Common myeloid progenitor, CD34-positive (primary cell): ENCODE measurements at regions not wholly inside any gene's neighbourhood (a gene's known extent, or its start where the extent isn't known, plus 50 kb on each side); places are given as distances from the start of the nearest gene placed in this dataset.
A peak's percentile ranks its signal among the peaks of the same experiment; 100 is the strongest.
"Not testable (repeated sequence)": the region's sequence is repeated elsewhere in the genome, so short reads cannot be mapped to it uniquely, and the experiment has no call there.

ENCODE experiments used
- CTCF ChIA-PET: fragments of 350-600 bp; sonication (Branson Sonifier 250); formaldehyde crosslinking; loops from one replicate; lab custom pipeline; 2021; ENCODE audit warnings: antibody characterized with exemption; lab: Charles Lee
- POLR2A ChIA-PET: fragments of 350-600 bp; sonication (Branson Sonifier 250); formaldehyde crosslinking; loops from one replicate; lab custom pipeline; 2021; ENCODE audit warnings: antibody characterized with exemption; lab: Charles Lee
- DNase-seq, 3 donors: peaks; one replicate each; pipeline versions ENCODE4 v3.0.0 to v3.0.0-alpha.2; 2013
- H3K27ac ChIP-seq, 2 experiments: 1 replicate in 1 of 2; 2 replicates in 1 of 2; pipeline ENCODE4 v1.7.0; 2013; ENCODE audit warnings: inconsistent platforms in 2 of 2, low read length in 2 of 2, mild to moderate bottlenecking in 2 of 2, low read depth in 1 of 2, moderate library complexity in 1 of 2; ENCODE audit not compliant: severe bottlenecking in 2 of 2, insufficient read depth in 1 of 2, poor library complexity in 1 of 2
- H3K27me3 ChIP-seq, 5 experiments: replicated peaks in 2 of 5; 1 replicate in 3 of 5; 2 replicates in 2 of 5; pipeline versions ENCODE4 v1.6.1 to v1.7.0; 2013; ENCODE audit warnings: low read length in 4 of 5, mild to moderate bottlenecking in 2 of 5, moderate library complexity in 2 of 5, inconsistent platforms in 1 of 5; ENCODE audit not compliant: insufficient read depth in 5 of 5, control insufficient read depth in 4 of 5
- H3K36me3 ChIP-seq, 4 experiments: 1 replicate in 2 of 4; 2 replicates in 2 of 4; pipeline versions ENCODE4 v1.6.1 to v1.7.0; 2013; ENCODE audit warnings: low read length in 3 of 4, control low read depth in 1 of 4, mild to moderate bottlenecking in 1 of 4; ENCODE audit not compliant: control insufficient read depth in 4 of 4, insufficient read depth in 4 of 4
- H3K4me1 ChIP-seq, 4 experiments: 1 replicate in 3 of 4; 2 replicates in 1 of 4; pipeline versions ENCODE4 v1.6.1 to v1.7.1; 2013; ENCODE audit warnings: low read length in 3 of 4, mild to moderate bottlenecking in 3 of 4, control low read depth in 1 of 4, inconsistent platforms in 1 of 4, moderate library complexity in 1 of 4; ENCODE audit not compliant: control insufficient read depth in 4 of 4, insufficient read depth in 4 of 4; ENCODE audit errors: control extremely low read depth in 1 of 4
- H3K4me3 ChIP-seq, 7 experiments: 1 replicate in 4 of 7; 2 replicates in 3 of 7; pipeline versions ENCODE4 v1.5.1 to v1.7.0; 2013; ENCODE audit warnings: mild to moderate bottlenecking in 7 of 7, low read length in 6 of 7, moderate library complexity in 6 of 7, inconsistent platforms in 2 of 7, low read depth in 2 of 7, control low read depth in 1 of 7; ENCODE audit not compliant: insufficient read depth in 4 of 7, control insufficient read depth in 1 of 7; ENCODE audit errors: extremely low read depth in 1 of 7
- H3K9me3 ChIP-seq, 5 experiments: 1 replicate in 4 of 5; 2 replicates in 1 of 5; pipeline versions ENCODE4 v1.6.1 to v1.7.1; 2013; ENCODE audit warnings: low read length in 4 of 5, mild to moderate bottlenecking in 2 of 5, inconsistent platforms in 1 of 5, low read depth in 1 of 5, moderate library complexity in 1 of 5; ENCODE audit not compliant: control insufficient read depth in 4 of 5, insufficient read depth in 2 of 5; ENCODE audit errors: control extremely low read depth in 1 of 5
- WGBS: methylation state at CpG from one replicate; pipeline ENCODE4 v1.1.5; 2013; ENCODE audit not compliant: insufficient coverage; 5-methylcytosine and 5-hydroxymethylcytosine counted together

DNA sequence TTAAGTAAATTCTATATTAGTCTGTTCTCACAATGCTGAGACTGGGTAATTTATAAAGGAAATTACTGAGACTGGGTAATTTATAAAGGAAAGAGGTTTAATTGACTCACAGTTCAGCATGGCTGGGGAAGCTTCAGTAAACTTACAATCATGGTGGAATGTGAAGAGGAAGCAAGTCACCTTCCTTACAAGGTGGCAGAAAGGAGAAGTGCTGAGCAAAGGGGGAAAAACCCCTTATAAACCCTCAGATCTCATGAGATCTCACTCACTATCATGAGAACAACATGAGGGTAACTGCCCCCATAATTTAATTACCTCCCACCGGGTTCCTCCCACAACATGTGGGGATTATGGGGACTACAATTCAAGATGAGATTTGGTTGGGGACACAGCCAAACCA lies 422.4 kb downstream of the TNS1 start:
- POLR2A ChIA-PET = not testable (repeated sequence)

DNA sequence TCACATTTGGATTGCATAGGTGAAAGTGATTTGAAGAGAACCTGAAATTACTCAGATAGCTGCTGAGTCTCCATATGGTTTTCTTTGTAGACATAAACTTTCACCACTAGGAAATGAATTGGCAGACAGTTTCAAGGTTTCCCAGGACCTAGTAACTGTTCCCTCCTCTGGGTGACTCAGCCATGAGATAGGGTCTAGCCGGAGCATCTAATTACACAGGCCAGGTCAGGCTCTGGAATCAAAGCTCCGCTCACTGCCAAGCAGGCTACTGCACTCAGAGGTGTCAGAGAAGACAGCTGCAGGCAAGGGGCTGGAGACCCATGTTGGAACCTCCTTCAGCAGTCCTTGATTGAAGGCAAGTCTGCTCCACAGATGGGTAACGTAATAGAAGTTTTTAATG lies 429.2 kb downstream of the TNS1 start:
- DNase-seq = no peak
- CTCF ChIA-PET = interaction anchor here (1.5 kb wide), 1 partner anchor 20 kb away, joined by 4 read pairs; no protein-coding TSS in a partner anchor
- 100% methylated on average over 2 of the region's 3 CpGs for WGBS

More for the DNA sequence above, 422.4 kb downstream of the TNS1 start:
- CTCF ChIA-PET, H3K4me1 ChIP-seq, H3K4me3 ChIP-seq, H3K27me3 ChIP-seq, H3K36me3 ChIP-seq, H3K9me3 ChIP-seq, H3K27ac ChIP-seq: not testable (repeated sequence)
- no CpG with 5 or more reads among the region's 1 CpG for WGBS
- peak; percentile 8 to 86 (median 74) for DNase-seq

DNA sequence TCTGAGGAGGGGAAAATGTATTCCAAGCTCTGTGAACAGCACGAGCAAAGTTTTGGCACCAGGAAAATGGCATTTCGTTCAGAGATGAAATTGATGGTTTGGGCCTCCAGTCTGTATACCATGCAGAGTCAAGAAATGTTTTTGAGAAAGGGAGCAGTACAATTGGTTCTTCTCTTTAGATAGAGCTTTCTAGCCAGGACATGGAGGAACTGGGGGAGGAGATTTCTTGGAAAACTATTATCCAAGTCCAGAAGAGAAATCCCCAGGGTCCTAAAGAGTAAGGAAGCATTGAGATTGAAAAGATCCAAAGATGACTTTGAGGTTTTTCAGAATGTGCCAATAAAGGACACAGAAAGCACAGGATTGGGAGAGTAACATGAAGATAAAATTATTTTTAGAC lies 432.4 kb downstream of the TNS1 start:
- Histone ChIP-seq H3K27ac (no peak overlapping the region), H3K9me3 (no peaks in the 10 kb centered on the region), H3K4me3 (no peak overlapping the region), H3K27me3 (no peaks in the 10 kb centered on the region), H3K36me3 (no peaks in the 10 kb centered on the region), H3K4me1 (no peaks in the 10 kb centered on the region)
- POLR2A ChIA-PET = no interaction called here
- DNase-seq = no peak
- CTCF ChIA-PET = no interaction called here
- WGBS = 91% methylated on average over 2 of the region's 2 CpGs

More for the DNA sequence above, 429.2 kb downstream of the TNS1 start:
- H3K27ac ChIP-seq = no peak overlapping the region
- H3K9me3 ChIP-seq = no peaks in the 10 kb centered on the region
- no peak overlapping the region for H3K4me3 ChIP-seq
- no peaks in the 10 kb centered on the region for H3K36me3 ChIP-seq
- H3K27me3 ChIP-seq = no peaks in the 10 kb centered on the region
- no peaks in the 10 kb centered on the region for H3K4me1 ChIP-seq
- POLR2A ChIA-PET = no interaction called here

DNA sequence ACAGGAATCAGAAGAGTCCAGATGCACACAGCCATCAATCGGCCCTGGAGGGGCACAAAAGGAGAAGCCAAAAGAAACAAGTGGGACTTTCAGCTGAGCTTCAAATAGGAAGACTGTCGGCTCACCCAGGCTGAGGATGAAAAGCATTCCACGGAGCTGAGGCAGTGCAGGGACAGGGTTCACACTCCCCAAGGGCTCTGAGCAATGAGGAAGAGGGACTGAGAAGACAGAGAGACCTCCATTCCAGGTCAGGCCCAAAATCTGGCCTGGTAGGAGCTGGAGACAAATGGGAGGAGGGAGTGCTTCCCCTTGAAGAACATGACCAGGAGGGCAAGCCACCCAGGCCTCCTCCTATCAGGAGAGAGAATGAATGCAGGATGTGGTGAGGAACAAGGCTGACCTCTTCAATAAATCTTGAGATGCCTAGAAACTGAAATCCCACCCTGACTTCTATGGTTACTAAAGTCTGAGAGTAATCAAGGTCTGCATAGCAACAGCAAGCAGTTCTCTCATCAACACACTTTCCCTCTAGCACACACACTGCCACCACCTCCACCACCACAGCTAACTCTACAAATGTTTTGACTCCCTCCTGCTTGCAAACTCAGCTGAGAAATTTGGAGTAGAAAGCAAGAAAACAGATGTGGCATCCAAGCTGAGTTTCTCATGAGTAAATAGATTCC lies 434.4 kb downstream of the TNS1 start:
- H3K9me3 ChIP-seq = no peaks in the 10 kb centered on the region
- DNase-seq = peak in 1 of 3 donors; percentile 19
- no peak overlapping the region for H3K4me3 ChIP-seq
- H3K36me3 ChIP-seq = no peaks in the 10 kb centered on the region
- ChIA-PET POLR2A (no interaction called here), CTCF (no interaction called here)
- no peaks in the 10 kb centered on the region for H3K27me3 ChIP-seq
- 72% methylated on average over 3 of the region's 3 CpGs for WGBS
- H3K27ac ChIP-seq = no peak overlapping the region
- no peaks in the 10 kb centered on the region for H3K4me1 ChIP-seq

DNA sequence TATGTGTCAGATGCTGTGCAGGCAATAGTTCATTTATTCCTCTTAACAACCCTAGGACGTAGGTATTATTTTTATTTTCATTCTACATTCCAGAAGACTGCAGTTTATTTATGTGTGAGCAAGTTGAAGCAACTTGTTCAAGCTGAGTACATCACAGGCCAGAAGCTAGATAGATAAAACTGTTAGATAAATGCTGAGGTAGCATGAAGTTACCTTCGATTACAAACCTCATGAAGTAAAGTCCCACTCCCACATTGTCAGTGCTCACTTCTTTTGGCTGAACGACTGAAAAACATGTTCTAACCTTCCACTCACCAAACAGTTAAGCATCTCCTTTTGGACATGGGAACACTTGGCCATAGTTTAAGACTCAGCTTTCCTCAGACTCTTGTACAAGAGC lies 439.2 kb downstream of the TNS1 start:
- Histone ChIP-seq H3K27ac (no peak overlapping the region), H3K4me1 (no peaks in the 10 kb centered on the region), H3K9me3 (peaks cover 0 to 9% (median 0%) of the 10 kb centered on the region in 5 experiments), H3K4me3 (no peak overlapping the region), H3K27me3 (no peaks in the 10 kb centered on the region), H3K36me3 (no peaks in the 10 kb centered on the region)
- DNase-seq = no peak
- POLR2A ChIA-PET = no interaction called here
- 100% methylated on average over 2 of the region's 3 CpGs for WGBS
- CTCF ChIA-PET = no interaction called here

DNA sequence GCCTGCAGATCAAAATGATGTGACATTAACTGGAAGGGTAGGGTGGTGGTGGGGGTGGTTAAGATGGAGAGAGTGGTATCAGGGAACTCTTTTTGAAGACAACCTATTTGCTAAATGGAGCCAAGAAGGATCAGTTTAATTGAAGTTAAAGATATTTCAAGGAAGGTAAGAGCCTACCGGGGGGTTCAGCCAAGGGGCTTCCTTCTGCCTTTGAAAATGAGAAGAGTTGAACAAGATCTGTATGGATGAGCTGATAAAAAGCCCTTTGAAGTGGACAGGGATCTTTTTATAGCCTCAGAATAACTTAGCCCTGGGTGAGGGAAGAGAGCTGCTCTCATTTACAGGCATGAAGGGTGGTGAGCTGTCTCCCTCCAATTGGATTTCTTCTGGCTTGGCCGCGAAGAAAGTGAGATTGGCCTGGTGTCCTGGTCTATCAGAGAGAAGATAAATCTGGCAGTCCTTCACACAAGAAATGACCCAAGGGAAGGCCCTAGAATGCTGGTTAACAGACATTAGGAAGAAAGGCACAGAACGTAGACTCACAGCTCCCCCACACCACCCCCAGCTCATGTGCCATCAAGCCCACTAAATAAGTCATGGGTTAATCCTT lies 439.8 kb downstream of the TNS1 start:
- Histone ChIP-seq H3K9me3 (peaks cover 0 to 9% (median 0%) of the 10 kb centered on the region in 5 experiments), H3K36me3 (no peaks in the 10 kb centered on the region), H3K27me3 (peaks cover 0 to 1% (median 0%) of the 10 kb centered on the region in 5 experiments), H3K4me1 (no peaks in the 10 kb centered on the region), H3K27ac (no peak overlapping the region), H3K4me3 (no peak overlapping the region)
- ChIA-PET CTCF (no interaction called here), POLR2A (no interaction called here)
- WGBS = 100% methylated on average over 3 of the region's 4 CpGs
- no peak for DNase-seq

DNA sequence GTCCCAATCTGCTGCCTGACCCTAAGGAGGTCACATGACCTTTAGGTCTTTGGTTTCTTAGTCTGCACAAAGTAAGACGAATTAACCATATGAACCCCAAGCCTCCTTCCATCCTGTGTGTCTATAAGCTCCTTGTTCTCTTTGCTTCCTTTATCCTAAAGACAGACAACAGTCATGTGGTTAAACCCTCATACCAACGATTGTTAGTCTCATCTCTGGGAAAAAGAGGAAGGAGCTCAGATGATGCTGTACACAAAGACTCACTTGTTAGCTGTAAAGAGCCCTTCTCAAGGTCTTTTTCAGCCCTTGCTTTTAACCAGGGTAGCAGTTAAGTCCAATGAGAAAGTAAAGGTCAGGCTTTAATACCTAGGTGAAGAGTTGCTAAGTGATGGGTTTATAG lies 443.7 kb downstream of the TNS1 start:
- DNase-seq = peak in 1 of 3 donors; percentile 3
- POLR2A ChIA-PET = no interaction called here
- WGBS = 14% methylated on average over 1 of the region's 2 CpGs
- Histone ChIP-seq H3K27me3 (peaks cover 0 to 5% (median 0%) of the 10 kb centered on the region in 5 experiments), H3K4me3 (no peak overlapping the region), H3K36me3 (no peaks in the 10 kb centered on the region), H3K4me1 (no peaks in the 10 kb centered on the region), H3K27ac (no peak overlapping the region), H3K9me3 (peaks cover 0 to 9% (median 0%) of the 10 kb centered on the region in 5 experiments)
- CTCF ChIA-PET = no interaction called here
